ENCODE measurements at regions not wholly inside any gene's neighbourhood (a gene's known extent, or its start where the extent isn't known, plus 50 kb on each side); places are given as distances from the start of the nearest gene placed in this dataset.

DNA sequence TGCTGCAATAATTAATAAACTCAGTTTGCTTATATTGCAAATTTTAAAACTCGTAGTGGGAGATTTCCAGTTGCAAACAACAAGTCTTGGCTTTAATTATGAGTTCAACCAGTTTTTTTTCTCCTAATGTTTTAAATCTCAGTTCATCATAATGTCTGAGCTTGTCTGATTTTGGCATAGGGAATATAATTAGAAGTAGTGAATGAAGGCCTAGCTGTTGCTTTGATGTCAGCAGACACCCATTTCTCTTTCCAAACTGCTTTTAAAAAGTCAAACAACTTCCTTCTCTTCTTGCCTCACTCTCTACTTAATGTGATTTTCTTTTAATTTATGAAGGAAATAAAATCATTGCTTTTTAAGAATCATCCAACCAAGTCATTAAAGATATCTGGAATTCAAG is 1462.1 kb downstream of the DPP10 start:
- DNase-seq (ENCODE audit: insufficient read length, low spot score) (no peak), FAIRE-seq (no peak)
- TF ChIP-seq, protein P1, sequence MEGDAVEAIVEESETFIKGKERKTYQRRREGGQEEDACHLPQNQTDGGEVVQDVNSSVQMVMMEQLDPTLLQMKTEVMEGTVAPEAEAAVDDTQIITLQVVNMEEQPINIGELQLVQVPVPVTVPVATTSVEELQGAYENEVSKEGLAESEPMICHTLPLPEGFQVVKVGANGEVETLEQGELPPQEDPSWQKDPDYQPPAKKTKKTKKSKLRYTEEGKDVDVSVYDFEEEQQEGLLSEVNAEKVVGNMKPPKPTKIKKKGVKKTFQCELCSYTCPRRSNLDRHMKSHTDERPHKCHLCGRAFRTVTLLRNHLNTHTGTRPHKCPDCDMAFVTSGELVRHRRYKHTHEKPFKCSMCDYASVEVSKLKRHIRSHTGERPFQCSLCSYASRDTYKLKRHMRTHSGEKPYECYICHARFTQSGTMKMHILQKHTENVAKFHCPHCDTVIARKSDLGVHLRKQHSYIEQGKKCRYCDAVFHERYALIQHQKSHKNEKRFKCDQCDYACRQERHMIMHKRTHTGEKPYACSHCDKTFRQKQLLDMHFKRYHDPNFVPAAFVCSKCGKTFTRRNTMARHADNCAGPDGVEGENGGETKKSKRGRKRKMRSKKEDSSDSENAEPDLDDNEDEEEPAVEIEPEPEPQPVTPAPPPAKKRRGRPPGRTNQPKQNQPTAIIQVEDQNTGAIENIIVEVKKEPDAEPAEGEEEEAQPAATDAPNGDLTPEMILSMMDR (IDR thresholded peaks at IDR 0.05; ENCODE audit: insufficient read depth, missing control alignments), result no peak

- FAIRE-seq, result no peak
- TF ChIP-seq, protein P1 (IDR thresholded peaks at IDR 0.05; ENCODE audit: insufficient read depth, missing control alignments), result no peak
Measured at GRCh38 chr2:115908731-115909130, 1466.3 kb downstream of the DPP10 start.

GRCh38 chr2:115910270-115910669 is 1467.8 kb downstream of the DPP10 start:
- TF ChIP-seq, protein P1 (IDR thresholded peaks at IDR 0.05; ENCODE audit: insufficient read depth, missing control alignments), result no peak
- no peak for DNase-seq (ENCODE audit: insufficient read length, low spot score)
- no peak for FAIRE-seq

More at GRCh38 chr2:115908731-115909130, 1466.3 kb downstream of the DPP10 start:
- no peak for DNase-seq (ENCODE audit: insufficient read length, low spot score)

DNA sequence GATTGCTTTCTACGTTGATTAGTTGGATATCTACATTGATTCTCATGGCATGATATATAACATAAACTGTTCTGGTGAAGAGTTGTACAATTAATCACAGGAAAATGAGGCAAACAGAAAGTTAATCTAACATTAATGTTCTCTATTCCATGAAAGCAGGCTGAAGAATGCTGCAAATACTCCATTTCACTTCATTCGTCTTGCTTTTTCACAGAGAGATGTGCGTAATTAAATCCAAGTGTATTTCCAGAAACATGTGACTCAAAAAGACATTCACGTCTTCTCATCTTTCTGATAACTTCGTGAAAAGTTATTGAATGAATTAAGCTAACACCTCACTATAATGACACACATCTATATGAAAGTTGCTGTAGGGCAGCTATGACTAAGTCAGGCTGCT is 1471.5 kb downstream of the DPP10 start:
- DNase-seq (ENCODE audit: insufficient read length, low spot score) (no peak), FAIRE-seq (no peak)
- TF ChIP-seq, protein P1 (IDR thresholded peaks at IDR 0.05; ENCODE audit: insufficient read depth, missing control alignments), result no peak

- no peak for FAIRE-seq
- DNase-seq (ENCODE audit: insufficient read length, low spot score), result no peak
- TF ChIP-seq, protein P1 (IDR thresholded peaks at IDR 0.05; ENCODE audit: insufficient read depth, missing control alignments), result no peak
Measured at GRCh38 chr2:115921541-115921940, 1479.1 kb downstream of the DPP10 start.

DNA sequence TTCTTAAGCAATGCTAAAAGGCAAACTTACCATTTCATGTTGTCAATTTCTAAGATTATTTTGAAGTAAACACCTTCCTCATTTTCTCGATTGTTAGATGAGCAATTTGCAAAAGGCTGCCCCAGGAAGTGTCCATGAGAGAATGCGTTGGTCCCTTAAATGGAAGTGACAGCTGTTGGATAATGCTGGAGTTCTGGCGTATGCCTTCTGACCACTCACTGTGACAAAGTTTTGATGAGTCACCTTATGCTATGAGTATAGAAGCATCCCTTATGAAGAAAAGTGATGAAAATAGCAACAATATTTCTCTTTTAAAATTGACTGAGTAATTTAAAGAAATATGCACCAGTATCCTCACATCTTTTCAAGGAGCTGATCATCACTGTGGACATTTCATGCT is 1497.5 kb downstream of the DPP10 start:
- FAIRE-seq (no peak), DNase-seq (ENCODE audit: insufficient read length, low spot score) (no peak)
- TF ChIP-seq, protein P1 (IDR thresholded peaks at IDR 0.05; ENCODE audit: insufficient read depth, missing control alignments), result no peak

DNA sequence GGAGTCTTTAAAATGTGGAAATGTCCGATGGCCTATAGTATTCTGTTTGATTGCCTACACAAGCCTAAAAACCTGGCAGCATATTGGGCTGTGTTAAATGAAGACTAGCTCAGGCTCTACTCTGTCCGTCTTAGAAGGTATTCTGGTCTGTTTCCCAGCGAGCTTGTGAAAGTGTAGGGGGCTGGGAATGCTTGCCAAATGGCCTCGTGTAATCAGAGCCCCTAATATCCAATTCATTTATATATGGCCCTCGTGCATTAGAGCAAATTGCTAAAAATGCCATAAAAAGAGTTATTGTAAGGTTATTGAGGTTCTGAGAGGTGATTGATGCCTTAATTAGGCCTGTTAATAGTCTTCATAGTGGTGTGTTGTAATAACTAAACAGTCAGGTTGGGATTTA is 1500.4 kb downstream of the DPP10 start:
- FAIRE-seq, result no peak
- TF ChIP-seq, protein P1 (IDR thresholded peaks at IDR 0.05; ENCODE audit: insufficient read depth, missing control alignments), result no peak
- no peak for DNase-seq (ENCODE audit: insufficient read length, low spot score)
